ENCODE measurements at regions not wholly inside any gene's neighbourhood (a gene's known extent, or its start where the extent isn't known, plus 50 kb on each side); places are given as distances from the start of the nearest gene placed in this dataset.

- WGBS (ENCODE audit: low lambda C conversion rate), result 7% methylated on average over 3 of the region's 3 CpGs
- Histone ChIP-seq H3K27ac (ENCODE audit: extremely low read length, insufficient read depth, low read length) (no peak overlapping the region), H3K4me1 (ENCODE audit: insufficient read depth, low read length) (no peaks in the 10 kb centered on the region), H3K27me3 (ENCODE audit: control insufficient read depth in 1 of 2, insufficient read depth in 2 of 2, low read length in 2 of 2) (no peaks in the 10 kb centered on the region), H3K9ac (ENCODE audit: insufficient read depth, low read depth, low read length) (no peak overlapping the region), H3K79me2 (ENCODE audit: insufficient read depth, low read length) (no peaks in the 10 kb centered on the region), H3K36me3 (replicated peaks in 1 of 2; ENCODE audit: control insufficient read depth in 1 of 2, insufficient read depth in 2 of 2, low read length in 2 of 2) (no peaks in the 10 kb centered on the region), H2AFZ (ENCODE audit: low read length) (no peak overlapping the region), H3K4me3 (replicated peaks in 1 of 3; ENCODE audit: insufficient read depth in 1 of 3, low read depth in 2 of 3, low read length in 3 of 3) (no peak overlapping the region), H3K4me2 (ENCODE audit: low read depth, low read length) (no peak overlapping the region), H4K20me1 (ENCODE audit: insufficient read depth, low read length) (no peaks in the 10 kb centered on the region), H3K9me3 (ENCODE audit: low read length) (peaks cover 83% of the 10 kb centered on the region)
- no peak for TF ChIP-seq ATRX (CRISPR knock-in tag; IDR thresholded peaks at IDR 0.05; ENCODE audit: borderline replicate concordance)
- no peak for TF ChIP-seq ZNF644 (CRISPR knock-in tag; IDR thresholded peaks at IDR 0.05; ENCODE audit: low read depth)
- no peak for TF ChIP-seq RORA (CRISPR knock-in tag; IDR thresholded peaks at IDR 0.05)
- TF ChIP-seq, protein P1, sequence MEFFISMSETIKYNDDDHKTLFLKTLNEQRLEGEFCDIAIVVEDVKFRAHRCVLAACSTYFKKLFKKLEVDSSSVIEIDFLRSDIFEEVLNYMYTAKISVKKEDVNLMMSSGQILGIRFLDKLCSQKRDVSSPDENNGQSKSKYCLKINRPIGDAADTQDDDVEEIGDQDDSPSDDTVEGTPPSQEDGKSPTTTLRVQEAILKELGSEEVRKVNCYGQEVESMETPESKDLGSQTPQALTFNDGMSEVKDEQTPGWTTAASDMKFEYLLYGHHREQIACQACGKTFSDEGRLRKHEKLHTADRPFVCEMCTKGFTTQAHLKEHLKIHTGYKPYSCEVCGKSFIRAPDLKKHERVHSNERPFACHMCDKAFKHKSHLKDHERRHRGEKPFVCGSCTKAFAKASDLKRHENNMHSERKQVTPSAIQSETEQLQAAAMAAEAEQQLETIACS (CRISPR knock-in tag; IDR thresholded peaks at IDR 0.05), result no peak
- TF ChIP-seq NCOR1 (IDR thresholded peaks at IDR 0.05; ENCODE audit: borderline replicate concordance, low read length), result no peak
- TF ChIP-seq ZNF510 (CRISPR knock-in tag; IDR thresholded peaks at IDR 0.05; ENCODE audit: low read depth), result no peak
- POLR2A ChIA-PET, result no interaction called here
- CTCF ChIA-PET (ENCODE audit: low intra/inter-chr PET ratio, low total read pairs), result no interaction called here
- in situ Hi-C loops (cut with HindIII; ENCODE audit: extremely low pct_ligation_motif_present, low pct_unique_long_range_greater_than_20kb) (no loop called here), intact Hi-C loops (cut with micrococcal nuclease; ENCODE audit: unreplicated experiment) (no loop called here)
- FAIRE-seq, result no peak
- no peak for ATAC-seq
- DNase-seq (ENCODE audit: low spot score), result no peak
- no TSS peak for BruUV-seq (replicated peaks)
Observed at GRCh38 chr4:45094684-45095083, 368.3 kb upstream of the GNPDA2 start.

- Histone ChIP-seq H3K4me2 (ENCODE audit: low read depth, low read length) (no peak overlapping the region), H3K27me3 (ENCODE audit: control insufficient read depth in 1 of 2, insufficient read depth in 2 of 2, low read length in 2 of 2) (no peaks in the 10 kb centered on the region), H3K4me3 (replicated peaks in 1 of 3; ENCODE audit: insufficient read depth in 1 of 3, low read depth in 2 of 3, low read length in 3 of 3) (no peak overlapping the region), H3K36me3 (replicated peaks in 1 of 2; ENCODE audit: control insufficient read depth in 1 of 2, insufficient read depth in 2 of 2, low read length in 2 of 2) (no peaks in the 10 kb centered on the region), H3K27ac (ENCODE audit: extremely low read length, insufficient read depth, low read length) (no peak overlapping the region), H2AFZ (ENCODE audit: low read length) (no peak overlapping the region), H3K4me1 (ENCODE audit: insufficient read depth, low read length) (no peaks in the 10 kb centered on the region), H3K79me2 (ENCODE audit: insufficient read depth, low read length) (no peaks in the 10 kb centered on the region), H4K20me1 (ENCODE audit: insufficient read depth, low read length) (no peaks in the 10 kb centered on the region), H3K9me3 (ENCODE audit: low read length) (peaks cover 59% of the 10 kb centered on the region), H3K9ac (ENCODE audit: insufficient read depth, low read depth, low read length) (no peak overlapping the region)
- in situ Hi-C loops (cut with HindIII; ENCODE audit: extremely low pct_ligation_motif_present, low pct_unique_long_range_greater_than_20kb), result no loop called here
- intact Hi-C loops (cut with micrococcal nuclease; ENCODE audit: unreplicated experiment), result no loop called here
- no TSS peak for BruUV-seq (replicated peaks)
- no peak for ATAC-seq
- WGBS (ENCODE audit: low lambda C conversion rate), result 7% methylated on average over 2 of the region's 2 CpGs
- no peak for DNase-seq (ENCODE audit: low spot score)
- ChIA-PET CTCF (ENCODE audit: low intra/inter-chr PET ratio, low total read pairs) (no interaction called here), POLR2A (no interaction called here)
- no peak for FAIRE-seq
- no peak for TF ChIP-seq IKZF5 (CRISPR knock-in tag; IDR thresholded peaks at IDR 0.05)
- no peak for TF ChIP-seq KLF13 (CRISPR knock-in tag; IDR thresholded peaks at IDR 0.05)
- TF ChIP-seq ZBED4 (CRISPR knock-in tag; IDR thresholded peaks at IDR 0.05; ENCODE audit: borderline replicate concordance), result no peak
- TF ChIP-seq, protein P2, sequence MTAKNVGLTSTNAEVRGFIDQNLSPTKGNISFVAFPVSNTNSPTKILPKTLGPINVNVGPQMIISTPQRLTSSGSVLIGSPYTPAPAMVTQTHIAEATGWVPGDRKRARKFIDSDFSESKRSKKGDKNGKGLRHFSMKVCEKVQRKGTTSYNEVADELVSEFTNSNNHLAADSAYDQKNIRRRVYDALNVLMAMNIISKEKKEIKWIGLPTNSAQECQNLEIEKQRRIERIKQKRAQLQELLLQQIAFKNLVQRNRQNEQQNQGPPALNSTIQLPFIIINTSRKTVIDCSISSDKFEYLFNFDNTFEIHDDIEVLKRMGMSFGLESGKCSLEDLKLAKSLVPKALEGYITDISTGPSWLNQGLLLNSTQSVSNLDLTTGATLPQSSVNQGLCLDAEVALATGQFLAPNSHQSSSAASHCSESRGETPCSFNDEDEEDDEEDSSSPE (CRISPR knock-in tag; IDR thresholded peaks at IDR 0.05), result no peak
- no peak for TF ChIP-seq RARG (CRISPR knock-in tag; IDR thresholded peaks at IDR 0.05; ENCODE audit: low read depth)
- no peak for TF ChIP-seq GABPA (IDR thresholded peaks at IDR 0.05; ENCODE audit: low read depth, low read length)
- no peak for TF ChIP-seq GABPA (CRISPR knock-in tag; IDR thresholded peaks at IDR 0.05; ENCODE audit: low read depth)
Observed at GRCh38 chr4:45082101-45082500, 355.7 kb upstream of the GNPDA2 start.

Data from HepG2 (cell line).